ENCODE measurements at regions not wholly inside any gene's neighbourhood (a gene's known extent, or its start where the extent isn't known, plus 50 kb on each side); places are given as distances from the start of the nearest gene placed in this dataset.

DNA sequence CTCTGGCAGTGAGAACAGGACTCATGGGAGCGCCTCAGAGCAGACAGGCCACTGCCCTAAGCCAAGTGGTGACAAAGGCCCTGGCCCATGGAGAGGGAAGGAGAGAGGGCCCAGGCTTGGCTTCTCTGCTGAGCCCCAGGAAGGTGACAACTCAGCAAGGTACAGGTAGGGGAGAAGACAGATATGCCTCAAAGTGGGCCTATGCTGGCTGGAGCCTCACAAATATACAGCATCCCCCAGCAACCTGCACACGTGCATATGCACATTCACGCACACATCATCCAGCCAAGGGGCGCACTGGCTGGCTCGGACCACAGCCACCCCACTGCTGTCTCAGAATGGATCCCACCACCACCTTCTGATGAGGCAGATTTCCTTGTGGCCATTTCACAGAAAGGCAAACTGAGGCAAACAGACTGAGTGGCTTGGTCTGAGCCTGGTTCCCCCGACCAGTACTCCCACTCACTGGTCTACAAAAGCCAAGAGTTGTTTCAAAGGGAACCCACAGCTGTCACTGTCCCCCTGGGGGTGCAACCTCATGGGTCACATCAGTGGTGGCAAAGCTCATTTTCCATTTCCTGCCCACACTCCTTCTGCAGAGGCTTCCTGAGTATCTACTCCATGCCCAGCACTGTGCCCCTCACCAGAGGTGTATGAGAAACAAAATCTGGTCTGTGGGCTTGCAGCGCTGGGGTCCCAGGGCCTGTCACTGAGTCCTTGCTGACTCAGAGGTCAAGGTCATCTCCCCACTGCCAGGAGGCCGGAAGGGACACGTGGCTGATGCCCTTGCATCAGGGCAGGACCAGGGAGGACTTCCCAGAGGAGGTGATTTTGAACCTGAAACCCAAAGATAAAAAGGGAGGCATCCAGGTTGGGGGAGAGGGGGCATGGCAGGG lies 67.3 kb upstream of the PRR5 start:
- Histone ChIP-seq H3K9me3 (no peaks in the 10 kb centered on the region), H3K27me3 (no peaks in the 10 kb centered on the region), H3K4me1 (peaks cover 3 to 10% of the 10 kb centered on the region in 2 donors), H3K27ac (no peak overlapping the region), H3K4me3 (replicated peaks in 1 of 3) (no peak overlapping the region), H3K36me3 (no peaks in the 10 kb centered on the region)
- TF ChIP-seq POLR2A (IDR thresholded peaks at IDR 0.05) (no peak), CTCF (IDR thresholded peaks at IDR 0.05) (no peak)
- 81% methylated on average over 7 to 8 of the region's 9 CpGs for WGBS, 2 donors
- intact Hi-C loops (cut with DNase I): no loop called here
- no peak for DNase-seq

GRCh38 chr22:44633647-44634046 lies 68.4 kb upstream of the PRR5 start:
- H3K36me3 ChIP-seq: no peaks in the 10 kb centered on the region
- intact Hi-C loops (cut with DNase I): no loop called here
- H3K4me3 ChIP-seq (replicated peaks in 1 of 3): no peak overlapping the region
- no peaks in the 10 kb centered on the region for H3K27me3 ChIP-seq
- TF ChIP-seq POLR2A (IDR thresholded peaks at IDR 0.05): no peak
- no peak for TF ChIP-seq CTCF (IDR thresholded peaks at IDR 0.05)
- no peak for DNase-seq
- 87 to 90% methylated on average over 4 of the region's 4 CpGs for WGBS, 2 donors
- no peaks in the 10 kb centered on the region for H3K9me3 ChIP-seq
- peaks cover 0 to under 1% of the 10 kb centered on the region in 2 donors for H3K4me1 ChIP-seq
- no peak overlapping the region for H3K27ac ChIP-seq

GRCh38 chr22:44632541-44633396 lies 69.2 kb upstream of the PRR5 start:
- intact Hi-C loops (cut with DNase I): no loop called here
- H3K9me3 ChIP-seq: no peaks in the 10 kb centered on the region
- DNase-seq: no peak
- no peak overlapping the region for H3K27ac ChIP-seq
- 74 to 77% methylated on average over 7 of the region's 7 CpGs for WGBS, 2 donors
- TF ChIP-seq POLR2A (IDR thresholded peaks at IDR 0.05): no peak
- no peak for TF ChIP-seq CTCF (IDR thresholded peaks at IDR 0.05)
- no peaks in the 10 kb centered on the region for H3K27me3 ChIP-seq
- no peaks in the 10 kb centered on the region for H3K36me3 ChIP-seq
- no peaks in the 10 kb centered on the region for H3K4me1 ChIP-seq
- H3K4me3 ChIP-seq (replicated peaks in 1 of 3): no peak overlapping the region

DNA sequence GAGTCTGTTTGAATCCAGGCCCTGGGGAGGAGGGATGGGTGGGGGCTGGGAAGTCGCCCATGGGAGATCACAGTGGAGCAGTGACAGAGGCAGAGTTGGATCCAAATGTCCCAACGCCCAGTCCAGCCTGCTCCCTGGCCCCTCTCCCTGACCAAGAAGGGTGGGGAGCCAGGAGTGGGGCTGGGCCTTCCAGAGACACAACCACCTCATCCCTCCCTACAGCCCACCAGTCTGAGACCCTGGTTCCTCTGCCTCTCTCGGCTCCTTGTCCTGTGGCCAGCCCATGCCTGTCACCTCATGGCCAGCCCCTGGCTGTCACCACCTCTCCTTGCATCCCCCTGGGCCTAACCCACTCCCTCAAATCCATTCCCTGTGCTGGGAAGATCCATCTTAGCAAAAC lies 71.2 kb upstream of the PRR5 start:
- intact Hi-C loops (cut with DNase I): no loop called here
- TF ChIP-seq POLR2A (IDR thresholded peaks at IDR 0.05) (no peak), CTCF (IDR thresholded peaks at IDR 0.05) (no peak)

More for the DNA sequence above, 71.2 kb upstream of the PRR5 start:
- Histone ChIP-seq H3K27ac (no peak overlapping the region), H3K4me3 (replicated peaks in 1 of 3) (no peak overlapping the region), H3K9me3 (no peaks in the 10 kb centered on the region), H3K36me3 (no peaks in the 10 kb centered on the region), H3K4me1 (peaks cover 0 to 3% of the 10 kb centered on the region in 2 donors), H3K27me3 (no peaks in the 10 kb centered on the region)
- DNase-seq: no peak
- 84 to 87% methylated on average over 3 of the region's 3 CpGs for WGBS, 2 donors
